Type B pancreatic cell (in vitro differentiated cells): ENCODE measurements at regions not wholly inside any gene's neighbourhood (a gene's known extent, or its start where the extent isn't known, plus 50 kb on each side); places are given as distances from the start of the nearest gene placed in this dataset.

Experiments
- DNase-seq: peaks from one replicate; pipeline ENCODE4 v3.0.0; 2021; ENCODE audit warnings: mixed read lengths; ENCODE audit not compliant: unreplicated experiment; ENCODE audit errors: extremely low spot score
- H3K27ac Mint-ChIP-seq: 2 replicates; pipeline ENCODE4 v1.8.0; 2021; ENCODE audit warnings: mild to moderate bottlenecking, mixed read lengths
- H3K27me3 Mint-ChIP-seq: 2 replicates; pipeline ENCODE4 v1.8.0; 2021; ENCODE audit warnings: mixed read lengths
- H3K36me3 Mint-ChIP-seq: 2 replicates; pipeline ENCODE4 v1.8.0; 2021; ENCODE audit warnings: mixed read lengths
- H3K4me1 Mint-ChIP-seq: one replicate; pipeline ENCODE4 v1.8.0; 2021; ENCODE audit warnings: mixed read lengths; ENCODE audit not compliant: unreplicated experiment
- H3K4me3 Mint-ChIP-seq: 2 replicates; pipeline ENCODE4 v1.8.0; 2021; ENCODE audit warnings: mild to moderate bottlenecking, mixed read lengths
- H3K9me3 Mint-ChIP-seq: 2 replicates; pipeline ENCODE4 v1.8.0; 2021; ENCODE audit warnings: mixed read lengths
- TF ChIP-seq, protein P1 (sequence below): fragments of 200-600 bp; sonication (generic); conservative IDR thresholded peaks from 2 replicates; pipeline ENCODE4 v1.5.0; 2021; ENCODE audit warnings: antibody characterized with exemption, mild to moderate bottlenecking

DNA sequence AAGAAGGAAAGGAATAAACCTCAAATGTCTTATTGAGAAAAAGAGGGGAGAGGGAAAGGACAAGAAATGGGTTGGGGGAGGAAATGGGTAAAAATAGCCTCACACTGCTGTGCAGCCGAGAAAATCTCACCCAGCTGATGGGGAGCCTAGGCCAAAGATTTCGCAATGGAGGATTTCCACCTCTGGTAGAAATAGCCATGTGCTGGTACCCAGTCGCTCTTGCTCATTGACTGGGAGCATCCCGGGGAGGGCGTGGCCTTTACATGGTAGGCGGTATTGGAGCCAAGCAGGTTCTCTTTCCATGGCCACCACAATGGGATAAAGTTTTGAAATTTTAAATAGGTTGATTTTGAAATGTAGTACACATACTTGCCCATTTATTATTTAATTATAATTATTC is 255.1 kb upstream of the LDB2 start:
- no peak overlapping the region for H3K4me3 Mint-ChIP-seq
- TF ChIP-seq, protein P1, sequence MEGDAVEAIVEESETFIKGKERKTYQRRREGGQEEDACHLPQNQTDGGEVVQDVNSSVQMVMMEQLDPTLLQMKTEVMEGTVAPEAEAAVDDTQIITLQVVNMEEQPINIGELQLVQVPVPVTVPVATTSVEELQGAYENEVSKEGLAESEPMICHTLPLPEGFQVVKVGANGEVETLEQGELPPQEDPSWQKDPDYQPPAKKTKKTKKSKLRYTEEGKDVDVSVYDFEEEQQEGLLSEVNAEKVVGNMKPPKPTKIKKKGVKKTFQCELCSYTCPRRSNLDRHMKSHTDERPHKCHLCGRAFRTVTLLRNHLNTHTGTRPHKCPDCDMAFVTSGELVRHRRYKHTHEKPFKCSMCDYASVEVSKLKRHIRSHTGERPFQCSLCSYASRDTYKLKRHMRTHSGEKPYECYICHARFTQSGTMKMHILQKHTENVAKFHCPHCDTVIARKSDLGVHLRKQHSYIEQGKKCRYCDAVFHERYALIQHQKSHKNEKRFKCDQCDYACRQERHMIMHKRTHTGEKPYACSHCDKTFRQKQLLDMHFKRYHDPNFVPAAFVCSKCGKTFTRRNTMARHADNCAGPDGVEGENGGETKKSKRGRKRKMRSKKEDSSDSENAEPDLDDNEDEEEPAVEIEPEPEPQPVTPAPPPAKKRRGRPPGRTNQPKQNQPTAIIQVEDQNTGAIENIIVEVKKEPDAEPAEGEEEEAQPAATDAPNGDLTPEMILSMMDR = no peak
- H3K9me3 Mint-ChIP-seq = peaks cover 4% of the 10 kb centered on the region
- H3K27ac Mint-ChIP-seq = no peak overlapping the region
- no peaks in the 10 kb centered on the region for H3K27me3 Mint-ChIP-seq
- DNase-seq = no peak
- no peaks in the 10 kb centered on the region for H3K4me1 Mint-ChIP-seq
- H3K36me3 Mint-ChIP-seq = no peaks in the 10 kb centered on the region

DNA sequence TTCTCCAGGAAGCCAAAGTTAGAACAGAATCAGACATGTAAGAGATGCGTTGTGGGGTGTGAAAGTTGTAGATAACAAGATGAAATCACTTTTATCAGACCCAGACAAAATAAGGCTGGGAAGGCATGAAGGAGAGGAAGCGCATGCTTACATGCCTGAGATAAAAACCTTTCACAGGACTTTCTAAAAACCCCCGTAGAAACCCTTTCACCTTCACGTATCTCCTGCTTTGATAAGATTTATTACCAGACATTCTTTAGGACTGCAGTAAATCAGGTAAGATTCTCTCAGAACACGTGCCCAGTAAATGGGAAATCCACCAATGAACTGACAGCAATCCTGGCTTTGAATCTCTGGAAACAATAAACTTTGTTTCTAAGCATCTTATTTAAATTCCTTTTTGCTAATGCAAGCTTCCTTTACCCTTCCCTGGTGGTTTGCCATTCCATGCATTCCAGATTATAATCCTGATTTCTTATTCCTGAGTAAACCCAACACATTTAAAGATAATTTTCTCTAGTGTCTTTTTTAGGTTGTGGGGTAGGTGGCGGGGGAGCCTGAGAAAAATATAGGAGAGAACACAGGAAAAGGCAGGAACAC is 254.6 kb upstream of the LDB2 start:
- Mint-ChIP-seq H3K36me3 (no peaks in the 10 kb centered on the region), H3K4me1 (no peaks in the 10 kb centered on the region), H3K27ac (no peak overlapping the region), H3K9me3 (peaks cover 4% of the 10 kb centered on the region), H3K27me3 (no peaks in the 10 kb centered on the region), H3K4me3 (no peak overlapping the region)
- no peak for DNase-seq
- TF ChIP-seq, protein P1 = no peak

DNA sequence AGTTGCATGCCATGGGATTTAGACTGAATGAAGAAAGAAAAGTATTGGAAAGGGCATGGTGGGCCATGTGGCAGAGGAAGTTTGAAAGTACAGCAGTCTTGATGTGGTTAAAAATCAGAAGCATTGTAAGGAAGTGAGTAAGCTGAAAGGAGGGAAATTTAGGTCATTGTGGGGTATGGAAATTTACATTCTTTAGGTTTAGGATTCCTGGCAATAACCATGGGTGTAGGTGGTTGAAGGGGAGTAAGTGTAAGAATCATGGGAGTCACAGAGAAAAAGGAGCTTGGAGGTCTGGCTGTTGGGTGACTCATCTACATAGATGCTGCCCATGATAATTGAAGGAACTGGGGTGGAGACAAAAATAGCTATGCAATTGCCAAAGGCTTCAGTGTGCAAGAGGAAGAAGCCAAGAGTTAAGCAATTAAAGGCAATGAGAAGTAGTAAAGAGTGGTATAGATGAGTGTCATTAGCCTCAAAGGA is 243.8 kb upstream of the LDB2 start:
- DNase-seq = no peak
- Mint-ChIP-seq H3K4me1 (no peaks in the 10 kb centered on the region), H3K27me3 (no peaks in the 10 kb centered on the region), H3K4me3 (no peak overlapping the region), H3K9me3 (peaks cover 11% of the 10 kb centered on the region), H3K36me3 (no peaks in the 10 kb centered on the region), H3K27ac (no peak overlapping the region)
- TF ChIP-seq, protein P1 = no peak

DNA sequence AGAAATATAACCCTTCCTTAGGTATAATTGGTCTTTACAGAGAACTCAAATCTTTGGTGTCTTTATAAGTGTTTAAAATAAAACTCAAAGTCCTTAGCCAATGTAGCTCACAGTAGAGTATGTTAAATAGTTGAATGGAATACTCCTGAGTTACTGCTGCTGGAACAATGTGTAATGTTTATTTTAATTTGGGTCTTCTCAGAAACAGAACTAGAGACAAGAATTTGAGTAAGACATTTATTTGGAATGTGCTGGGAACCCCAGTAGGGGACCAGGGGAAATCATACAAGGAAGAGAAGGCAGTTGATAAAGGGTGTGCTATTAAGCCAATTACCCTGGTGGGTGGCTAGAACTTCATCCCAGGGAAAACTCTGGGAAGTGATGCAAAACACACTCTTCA is 240.4 kb upstream of the LDB2 start:
- Mint-ChIP-seq H3K4me1 (peaks cover 2% of the 10 kb centered on the region), H3K27ac (no peak overlapping the region), H3K27me3 (no peaks in the 10 kb centered on the region), H3K9me3 (peaks cover 11% of the 10 kb centered on the region), H3K36me3 (no peaks in the 10 kb centered on the region), H3K4me3 (no peak overlapping the region)
- DNase-seq = no peak
- TF ChIP-seq, protein P1 = no peak

DNA sequence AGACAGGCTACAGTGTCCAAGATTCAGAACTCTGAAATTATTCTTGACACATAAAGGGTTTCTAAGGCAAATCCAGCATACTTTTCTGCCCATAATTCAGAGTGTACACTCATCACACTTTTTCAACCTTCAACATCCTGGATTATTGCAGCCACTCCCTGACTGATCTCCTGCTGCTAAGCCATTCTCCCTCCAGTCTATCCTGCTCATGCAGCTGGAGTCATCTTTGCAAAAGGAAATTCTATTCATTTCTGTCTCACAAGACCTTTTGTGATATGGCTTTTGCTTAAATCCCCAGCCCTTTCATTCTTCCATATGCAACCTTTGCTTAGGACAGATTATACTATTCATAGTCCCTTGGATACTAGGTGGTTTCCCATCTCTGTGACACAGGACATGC is 236.1 kb upstream of the LDB2 start:
- H3K4me1 Mint-ChIP-seq = peaks cover 6% of the 10 kb centered on the region
- TF ChIP-seq, protein P1 = no peak
- H3K36me3 Mint-ChIP-seq = no peaks in the 10 kb centered on the region
- H3K27ac Mint-ChIP-seq = no peak overlapping the region
- H3K4me3 Mint-ChIP-seq = no peak overlapping the region
- H3K27me3 Mint-ChIP-seq = no peaks in the 10 kb centered on the region
- DNase-seq = no peak
- peaks cover 7% of the 10 kb centered on the region for H3K9me3 Mint-ChIP-seq

DNA sequence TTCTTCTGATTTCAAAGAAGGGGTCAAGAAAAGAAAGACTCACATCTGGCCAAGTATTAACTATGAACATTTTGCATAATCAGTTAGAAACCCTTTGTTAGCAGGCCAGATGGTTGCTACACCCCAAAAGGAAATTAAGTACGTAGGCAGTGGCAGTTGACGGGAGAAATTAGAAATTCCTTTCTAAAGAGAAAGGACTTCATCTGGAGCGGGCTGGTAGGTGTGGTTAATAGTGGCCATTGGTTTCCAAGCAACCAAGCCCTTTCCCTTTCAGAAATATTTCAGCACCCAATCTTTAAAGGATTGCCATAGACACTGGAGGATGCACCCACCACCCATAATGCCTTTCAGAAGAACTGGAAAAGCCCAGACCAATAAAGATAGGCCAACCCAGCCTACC is 235.7 kb upstream of the LDB2 start:
- H3K4me3 Mint-ChIP-seq = no peak overlapping the region
- H3K27me3 Mint-ChIP-seq = no peaks in the 10 kb centered on the region
- H3K27ac Mint-ChIP-seq = no peak overlapping the region
- peaks cover 6% of the 10 kb centered on the region for H3K4me1 Mint-ChIP-seq
- no peak for DNase-seq
- H3K9me3 Mint-ChIP-seq = peaks cover 5% of the 10 kb centered on the region
- TF ChIP-seq, protein P1 = no peak
- H3K36me3 Mint-ChIP-seq = no peaks in the 10 kb centered on the region
